22Rv1 (cell line): ENCODE measurements at regions not wholly inside any gene's neighbourhood (a gene's known extent, or its start where the extent isn't known, plus 50 kb on each side); places are given as distances from the start of the nearest gene placed in this dataset.

Experiments used
- ZFX ChIP-seq: fragments of 450-650 bp; IDR thresholded peaks from 2 replicates; pipeline ENCODE4 v1.6.1; 2017; ENCODE audit warnings: antibody characterized with exemption, borderline replicate concordance
- TF ChIP-seq, protein P1 (sequence below): fragments of 450-650 bp; IDR thresholded peaks from 2 replicates; pipeline ENCODE4 v1.5.1; 2017; ENCODE audit warnings: mild to moderate bottlenecking

DNA sequence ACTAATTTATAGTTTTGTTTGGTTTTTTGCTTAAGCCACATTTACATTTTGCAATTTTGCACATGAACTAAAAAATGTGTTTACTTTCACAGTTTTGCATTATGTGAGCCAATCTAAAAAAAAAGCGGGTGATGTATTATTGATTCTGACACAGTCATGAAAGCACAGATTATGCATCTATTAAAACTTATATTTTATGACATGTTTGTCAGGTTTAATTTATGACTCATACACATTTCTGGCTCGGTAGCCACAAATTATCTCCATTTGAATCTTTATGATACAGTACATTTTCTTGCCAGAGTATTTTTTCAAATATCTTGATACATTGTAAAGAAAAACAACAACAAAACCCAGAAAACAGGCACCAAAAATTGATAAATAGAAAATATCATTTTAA is 280.4 kb upstream of the GRIP1 start:
- TF ChIP-seq, protein P1, sequence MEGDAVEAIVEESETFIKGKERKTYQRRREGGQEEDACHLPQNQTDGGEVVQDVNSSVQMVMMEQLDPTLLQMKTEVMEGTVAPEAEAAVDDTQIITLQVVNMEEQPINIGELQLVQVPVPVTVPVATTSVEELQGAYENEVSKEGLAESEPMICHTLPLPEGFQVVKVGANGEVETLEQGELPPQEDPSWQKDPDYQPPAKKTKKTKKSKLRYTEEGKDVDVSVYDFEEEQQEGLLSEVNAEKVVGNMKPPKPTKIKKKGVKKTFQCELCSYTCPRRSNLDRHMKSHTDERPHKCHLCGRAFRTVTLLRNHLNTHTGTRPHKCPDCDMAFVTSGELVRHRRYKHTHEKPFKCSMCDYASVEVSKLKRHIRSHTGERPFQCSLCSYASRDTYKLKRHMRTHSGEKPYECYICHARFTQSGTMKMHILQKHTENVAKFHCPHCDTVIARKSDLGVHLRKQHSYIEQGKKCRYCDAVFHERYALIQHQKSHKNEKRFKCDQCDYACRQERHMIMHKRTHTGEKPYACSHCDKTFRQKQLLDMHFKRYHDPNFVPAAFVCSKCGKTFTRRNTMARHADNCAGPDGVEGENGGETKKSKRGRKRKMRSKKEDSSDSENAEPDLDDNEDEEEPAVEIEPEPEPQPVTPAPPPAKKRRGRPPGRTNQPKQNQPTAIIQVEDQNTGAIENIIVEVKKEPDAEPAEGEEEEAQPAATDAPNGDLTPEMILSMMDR: no peak
- TF ChIP-seq ZFX: no peak
